ENCODE measurements at regions not wholly inside any gene's neighbourhood (a gene's known extent, or its start where the extent isn't known, plus 50 kb on each side); places are given as distances from the start of the nearest gene placed in this dataset.

GRCh38 chr17:31660684-31661083 lies 198.4 kb downstream of the COPRS start:
- no peaks in the 10 kb centered on the region for H3K27me3 ChIP-seq
- no peak overlapping the region for H3K4me3 ChIP-seq
- no peak for TF ChIP-seq CTCF (IDR thresholded peaks at IDR 0.05)
- DNase-seq (ENCODE audit: low spot score in 2 of 2) = no peak
- H3K27ac ChIP-seq = no peak overlapping the region
- intact Hi-C loops (cut with DNase I) = no loop called here
- peaks cover 0 to 2% of the 10 kb centered on the region in 2 donors for H3K4me1 ChIP-seq
- peaks cover 11 to 24% of the 10 kb centered on the region in 2 donors for H3K9me3 ChIP-seq
- H3K36me3 ChIP-seq = no peaks in the 10 kb centered on the region

- peaks cover 0 to 6% of the 10 kb centered on the region in 2 donors for H3K9me3 ChIP-seq
- intact Hi-C loops (cut with DNase I) = no loop called here
- no peak for DNase-seq (ENCODE audit: low spot score in 2 of 2)
- no peak for TF ChIP-seq CTCF (IDR thresholded peaks at IDR 0.05)
- H3K27ac ChIP-seq = no peak overlapping the region
- peaks cover 0 to 3% of the 10 kb centered on the region in 2 donors for H3K4me1 ChIP-seq
- no peaks in the 10 kb centered on the region for H3K36me3 ChIP-seq
- no peaks in the 10 kb centered on the region for H3K27me3 ChIP-seq
- no peak overlapping the region for H3K4me3 ChIP-seq
These were observed 201.2 kb downstream of the COPRS start for GRCh38 chr17:31657876-31658275.

- no peaks in the 10 kb centered on the region for H3K27me3 ChIP-seq
- no peaks in the 10 kb centered on the region for H3K36me3 ChIP-seq
- intact Hi-C loops (cut with DNase I) = no loop called here
- TF ChIP-seq CTCF (IDR thresholded peaks at IDR 0.05) = no peak
- no peaks in the 10 kb centered on the region for H3K9me3 ChIP-seq
- peaks cover 0 to 3% of the 10 kb centered on the region in 2 donors for H3K4me1 ChIP-seq
- no peak for DNase-seq (ENCODE audit: low spot score in 2 of 2)
- H3K4me3 ChIP-seq = no peak overlapping the region
- no peak overlapping the region for H3K27ac ChIP-seq
These were observed 204.1 kb downstream of the COPRS start for GRCh38 chr17:31654936-31655335.

- H3K4me3 ChIP-seq = peak overlapping the region in 1 of 2 donors; percentile 33
- H3K36me3 ChIP-seq = no peaks in the 10 kb centered on the region
- peaks cover 0 to 3% of the 10 kb centered on the region in 2 donors for H3K4me1 ChIP-seq
- no peaks in the 10 kb centered on the region for H3K27me3 ChIP-seq
- intact Hi-C loops (cut with DNase I) = no loop called here
- no peaks in the 10 kb centered on the region for H3K9me3 ChIP-seq
- no peak for TF ChIP-seq CTCF (IDR thresholded peaks at IDR 0.05)
- H3K27ac ChIP-seq = no peak overlapping the region
- DNase-seq (ENCODE audit: low spot score in 2 of 2) = no peak
These were observed 205.4 kb downstream of the COPRS start for GRCh38 chr17:31653691-31654090.

GRCh38 chr17:31650756-31651520 lies 208.1 kb downstream of the COPRS start:
- H3K9me3 ChIP-seq = peaks cover 0 to 5% of the 10 kb centered on the region in 2 donors

More at GRCh38 chr17:31650756-31651520, 208.1 kb downstream of the COPRS start:
- no peak overlapping the region for H3K4me3 ChIP-seq
- no peak overlapping the region for H3K27ac ChIP-seq
- no peaks in the 10 kb centered on the region for H3K27me3 ChIP-seq
- no peak for TF ChIP-seq CTCF (IDR thresholded peaks at IDR 0.05)
- intact Hi-C loops (cut with DNase I) = no loop called here
- peaks cover 0 to 3% of the 10 kb centered on the region in 2 donors for H3K4me1 ChIP-seq
- no peak for DNase-seq (ENCODE audit: low spot score in 2 of 2)
- no peaks in the 10 kb centered on the region for H3K36me3 ChIP-seq
